ENCODE measurements at regions not wholly inside any gene's neighbourhood (a gene's known extent, or its start where the extent isn't known, plus 50 kb on each side); places are given as distances from the start of the nearest gene placed in this dataset.
"Not testable (repeated sequence)": the region's sequence is repeated elsewhere in the genome, so short reads cannot be mapped to it uniquely, and the experiment has no call there.

GRCh38 chr6:104506429-104506828 lies 353.3 kb downstream of the HACE1 start:
- DNase-seq (ENCODE audit: low spot score): no peak

GRCh38 chr6:104505838-104506237 lies 353.9 kb downstream of the HACE1 start:
- DNase-seq (ENCODE audit: low spot score): no peak

GRCh38 chr6:104500265-104500664 lies 359.5 kb downstream of the HACE1 start:
- no peak for DNase-seq (ENCODE audit: low spot score)

GRCh38 chr6:104486035-104486434 lies 373.7 kb downstream of the HACE1 start:
- no peak for DNase-seq (ENCODE audit: low spot score)

- DNase-seq (ENCODE audit: low spot score): no peak
Measured at GRCh38 chr6:104484626-104485025, 375.1 kb downstream of the HACE1 start.

GRCh38 chr6:104484191-104484590 lies 375.5 kb downstream of the HACE1 start:
- no peak for DNase-seq (ENCODE audit: low spot score)

GRCh38 chr6:104483225-104483834 lies 376.4 kb downstream of the HACE1 start:
- no peak for DNase-seq (ENCODE audit: low spot score)

- no peak for DNase-seq (ENCODE audit: low spot score)
Measured at GRCh38 chr6:104477569-104477968, 382.1 kb downstream of the HACE1 start.

- no peak for DNase-seq (ENCODE audit: low spot score)
Measured at GRCh38 chr6:104473021-104473429, 386.7 kb downstream of the HACE1 start.

GRCh38 chr6:104472021-104472901 lies 387.5 kb downstream of the HACE1 start:
- DNase-seq (ENCODE audit: low spot score): no peak

GRCh38 chr6:104466306-104466705 lies 393.4 kb downstream of the HACE1 start:
- DNase-seq (ENCODE audit: low spot score): no peak

- DNase-seq (ENCODE audit: low spot score): no peak
Measured at GRCh38 chr6:104462811-104463599, 396.7 kb downstream of the HACE1 start.

- no peak for DNase-seq (ENCODE audit: low spot score)
Measured at GRCh38 chr6:104460738-104461483, 398.8 kb downstream of the HACE1 start.

GRCh38 chr6:104459543-104459942 lies 400.2 kb downstream of the HACE1 start:
- DNase-seq (ENCODE audit: low spot score): no peak

- DNase-seq (ENCODE audit: low spot score): no peak
Measured at GRCh38 chr6:104449918-104450317, 409.8 kb downstream of the HACE1 start.

GRCh38 chr6:104446101-104447080 lies 413.3 kb downstream of the HACE1 start:
- DNase-seq (ENCODE audit: low spot score): not testable (repeated sequence)

GRCh38 chr6:104434519-104434918 lies 425.2 kb downstream of the HACE1 start:
- no peak for DNase-seq (ENCODE audit: low spot score)

- DNase-seq (ENCODE audit: low spot score): no peak
Measured at GRCh38 chr6:104431096-104431495, 428.6 kb downstream of the HACE1 start.

GRCh38 chr6:104428184-104428583 lies 431.5 kb downstream of the HACE1 start:
- no peak for DNase-seq (ENCODE audit: low spot score)

- no peak for DNase-seq (ENCODE audit: low spot score)
Measured at GRCh38 chr6:104423691-104424090, 436.0 kb downstream of the HACE1 start.

GRCh38 chr6:104421650-104422049 lies 438.1 kb downstream of the HACE1 start:
- no peak for DNase-seq (ENCODE audit: low spot score)

Measured in activated CD4-positive, alpha-beta T cell treated with anti-CD3 and anti-CD28 coated beads, Interleukin-2, Interleukin-4, amounts not matched to agents 100 ng/mL and 50 ng/mL, durations not matched to agents 16 hours and 8 hours (primary cell).